GM06990 (cell line): ENCODE measurements at regions not wholly inside any gene's neighbourhood (a gene's known extent, or its start where the extent isn't known, plus 50 kb on each side); places are given as distances from the start of the nearest gene placed in this dataset.
"Not testable (repeated sequence)": the region's sequence is repeated elsewhere in the genome, so short reads cannot be mapped to it uniquely, and the experiment has no call there.

Experiments used
- DNase-seq: peaks from one replicate; pipeline ENCODE4 v3.0.0-alpha.2; 2011; ENCODE audit not compliant: insufficient read length; ENCODE audit errors: extremely low read depth
- H3K27me3 ChIP-seq: replicated peaks from 2 replicates; pipeline ENCODE4 v1.6.0; 2011; ENCODE audit warnings: low read length; ENCODE audit not compliant: control insufficient read depth, insufficient read depth
- H3K36me3 ChIP-seq: 2 replicates; pipeline ENCODE4 v1.5.1; 2011; ENCODE audit warnings: low read length; ENCODE audit not compliant: control insufficient read depth, insufficient read depth
- H3K4me3 ChIP-seq: replicated peaks from 2 replicates; pipeline ENCODE4 v1.5.1; 2011; ENCODE audit warnings: low read depth, mild to moderate bottlenecking, control low read depth, low read length
- CTCF ChIP-seq: IDR thresholded peaks from 2 replicates; pipeline ENCODE4 v1.5.1; 2011; ENCODE audit warnings: low read length, control low read depth, mild to moderate bottlenecking, inconsistent platforms; ENCODE audit not compliant: insufficient read depth, poor library complexity, severe bottlenecking

GRCh38 chr3:11733914-11734313, 90.2 kb upstream of the VGLL4 start:
- H3K36me3 ChIP-seq = no peaks in the 10 kb centered on the region
- no peak for DNase-seq
- no peak for TF ChIP-seq CTCF
- no peaks in the 10 kb centered on the region; the same call in 1 of the 2 replicates for H3K27me3 ChIP-seq
- no peak overlapping the region for H3K4me3 ChIP-seq

- no peak for DNase-seq
- Histone ChIP-seq H3K36me3 (no peaks in the 10 kb centered on the region), H3K4me3 (no peak overlapping the region), H3K27me3 (no peaks in the 10 kb centered on the region)
- no peak for TF ChIP-seq CTCF
Observed at GRCh38 chr3:11727207-11727606, 83.5 kb upstream of the VGLL4 start.

GRCh38 chr3:11726146-11726545, 82.4 kb upstream of the VGLL4 start:
- DNase-seq = no peak
- no peak for TF ChIP-seq CTCF
- Histone ChIP-seq H3K27me3 (no peaks in the 10 kb centered on the region), H3K36me3 (no peaks in the 10 kb centered on the region), H3K4me3 (no peak overlapping the region)

GRCh38 chr3:11725340-11725641, 81.6 kb upstream of the VGLL4 start:
- not testable (repeated sequence) for H3K36me3 ChIP-seq, H3K27me3 ChIP-seq, H3K4me3 ChIP-seq, DNase-seq

- no peak for TF ChIP-seq CTCF
- no peaks in the 10 kb centered on the region for H3K36me3 ChIP-seq
- DNase-seq = peak; percentile 16
- no peaks in the 10 kb centered on the region for H3K27me3 ChIP-seq
- peak overlapping the region; percentile 55 for H3K4me3 ChIP-seq
Observed at GRCh38 chr3:11724615-11725339, 81.1 kb upstream of the VGLL4 start.

- Histone ChIP-seq H3K27me3 (no peaks in the 10 kb centered on the region), H3K4me3 (no peak overlapping the region)
- TF ChIP-seq CTCF = no peak
Observed at GRCh38 chr3:11721479-11721878, 77.8 kb upstream of the VGLL4 start.

More at GRCh38 chr3:11721479-11721878, 77.8 kb upstream of the VGLL4 start:
- H3K36me3 ChIP-seq = no peaks in the 10 kb centered on the region
- no peak for DNase-seq
